HG03571 (cell line): ENCODE measurements at regions not wholly inside any gene's neighbourhood (a gene's known extent, or its start where the extent isn't known, plus 50 kb on each side); places are given as distances from the start of the nearest gene placed in this dataset.

Experiments
- ATAC-seq: cut with Tn5 transposase; IDR thresholded peaks from one replicate; pipeline ENCODE4 v1.9.1; 2021; ENCODE audit not compliant: unreplicated experiment

- ATAC-seq, result no peak
Measured at GRCh38 chr6:117076076-117076475, 189.3 kb upstream of the VGLL2 start.

GRCh38 chr6:117077300-117077699, 188.1 kb upstream of the VGLL2 start:
- ATAC-seq, result no peak

GRCh38 chr6:117078624-117079023, 186.7 kb upstream of the VGLL2 start:
- ATAC-seq, result no peak

GRCh38 chr6:117079951-117080350, 185.4 kb upstream of the VGLL2 start:
- no peak for ATAC-seq

- ATAC-seq, result no peak
Measured at GRCh38 chr6:117089604-117090003, 175.8 kb upstream of the VGLL2 start.

GRCh38 chr6:117110146-117110545, 155.2 kb upstream of the VGLL2 start:
- no peak for ATAC-seq

- no peak for ATAC-seq
Measured at GRCh38 chr6:117110737-117111136, 154.6 kb upstream of the VGLL2 start.

- ATAC-seq, result no peak
Measured at GRCh38 chr6:117117652-117118051, 147.7 kb upstream of the VGLL2 start.

GRCh38 chr6:117118490-117118889, 146.9 kb upstream of the VGLL2 start:
- ATAC-seq, result no peak

- ATAC-seq, result no peak
Measured at GRCh38 chr6:117126213-117126612, 139.1 kb upstream of the VGLL2 start.

GRCh38 chr6:117128052-117128451, 137.3 kb upstream of the VGLL2 start:
- ATAC-seq, result no peak

GRCh38 chr6:117130125-117130524, 135.2 kb upstream of the VGLL2 start:
- ATAC-seq, result no peak

- no peak for ATAC-seq
Measured at GRCh38 chr6:117136702-117137101, 128.7 kb upstream of the VGLL2 start.

GRCh38 chr6:117137711-117138110, 127.6 kb upstream of the VGLL2 start:
- no peak for ATAC-seq

GRCh38 chr6:117138425-117138824, 126.9 kb upstream of the VGLL2 start:
- no peak for ATAC-seq

- no peak for ATAC-seq
Measured at GRCh38 chr6:117138920-117139319, 126.4 kb upstream of the VGLL2 start.

- ATAC-seq, result no peak
Measured at GRCh38 chr6:117142142-117142541, 123.2 kb upstream of the VGLL2 start.

- no peak for ATAC-seq
Measured at GRCh38 chr6:117142995-117143394, 122.4 kb upstream of the VGLL2 start.

GRCh38 chr6:117143647-117144046, 121.7 kb upstream of the VGLL2 start:
- ATAC-seq, result no peak

- no peak for ATAC-seq
Measured at GRCh38 chr6:117145940-117146339, 119.4 kb upstream of the VGLL2 start.

- no peak for ATAC-seq
Measured at GRCh38 chr6:117149324-117149723, 116.0 kb upstream of the VGLL2 start.

GRCh38 chr6:117156741-117157140, 108.6 kb upstream of the VGLL2 start:
- ATAC-seq, result no peak

GRCh38 chr6:117157448-117157847, 107.9 kb upstream of the VGLL2 start:
- no peak for ATAC-seq
